ENCODE measurements at regions not wholly inside any gene's neighbourhood (a gene's known extent, or its start where the extent isn't known, plus 50 kb on each side); places are given as distances from the start of the nearest gene placed in this dataset.

DNA sequence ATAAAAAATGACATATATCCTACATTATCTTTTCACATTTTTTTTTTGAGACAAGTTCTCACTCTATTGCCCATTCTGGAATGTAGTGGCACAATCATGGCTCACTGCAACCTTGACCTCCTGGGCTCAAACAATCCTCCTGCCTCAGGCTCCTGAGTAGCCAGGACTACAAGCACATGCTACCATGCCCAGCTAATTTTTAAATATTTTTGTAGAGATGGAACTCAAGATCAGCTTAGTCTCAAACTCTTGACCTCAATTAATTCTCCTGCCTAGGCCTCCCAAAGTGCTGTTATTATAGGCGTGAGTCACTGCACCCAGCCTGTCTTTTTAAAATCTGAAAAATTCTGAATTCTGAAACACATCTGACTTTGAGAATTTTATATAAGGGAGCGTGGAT lies 241.9 kb upstream of the DCN start:
- H3K4me3 ChIP-seq (ENCODE audit: low read length), result no peak overlapping the region
- DNase-seq (ENCODE audit: low read depth), result no peak
- TF ChIP-seq, protein P1, sequence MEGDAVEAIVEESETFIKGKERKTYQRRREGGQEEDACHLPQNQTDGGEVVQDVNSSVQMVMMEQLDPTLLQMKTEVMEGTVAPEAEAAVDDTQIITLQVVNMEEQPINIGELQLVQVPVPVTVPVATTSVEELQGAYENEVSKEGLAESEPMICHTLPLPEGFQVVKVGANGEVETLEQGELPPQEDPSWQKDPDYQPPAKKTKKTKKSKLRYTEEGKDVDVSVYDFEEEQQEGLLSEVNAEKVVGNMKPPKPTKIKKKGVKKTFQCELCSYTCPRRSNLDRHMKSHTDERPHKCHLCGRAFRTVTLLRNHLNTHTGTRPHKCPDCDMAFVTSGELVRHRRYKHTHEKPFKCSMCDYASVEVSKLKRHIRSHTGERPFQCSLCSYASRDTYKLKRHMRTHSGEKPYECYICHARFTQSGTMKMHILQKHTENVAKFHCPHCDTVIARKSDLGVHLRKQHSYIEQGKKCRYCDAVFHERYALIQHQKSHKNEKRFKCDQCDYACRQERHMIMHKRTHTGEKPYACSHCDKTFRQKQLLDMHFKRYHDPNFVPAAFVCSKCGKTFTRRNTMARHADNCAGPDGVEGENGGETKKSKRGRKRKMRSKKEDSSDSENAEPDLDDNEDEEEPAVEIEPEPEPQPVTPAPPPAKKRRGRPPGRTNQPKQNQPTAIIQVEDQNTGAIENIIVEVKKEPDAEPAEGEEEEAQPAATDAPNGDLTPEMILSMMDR (conservative IDR thresholded peaks at IDR 0.05; ENCODE audit: low read length), result no peak

DNA sequence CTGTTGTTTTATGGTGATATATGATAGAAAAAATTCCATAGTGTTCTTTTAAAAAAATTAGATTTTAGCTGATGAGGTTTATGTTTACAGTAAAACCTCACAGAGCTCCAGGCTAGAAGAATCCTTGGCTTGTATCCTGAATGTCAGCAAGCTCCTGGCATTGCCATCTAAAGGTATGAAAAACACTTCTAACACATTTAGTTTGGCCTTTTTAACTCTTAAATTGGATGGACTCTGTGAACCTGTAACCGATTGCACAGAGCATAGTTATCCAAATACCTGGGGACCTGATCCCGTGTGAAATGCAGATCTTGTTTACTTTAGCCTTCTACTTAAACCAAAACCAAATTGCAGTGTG lies 241.1 kb upstream of the DCN start:
- DNase-seq (ENCODE audit: low read depth), result no peak
- no peak overlapping the region for H3K4me3 ChIP-seq (ENCODE audit: low read length)
- TF ChIP-seq, protein P1 (conservative IDR thresholded peaks at IDR 0.05; ENCODE audit: low read length), result no peak

DNA sequence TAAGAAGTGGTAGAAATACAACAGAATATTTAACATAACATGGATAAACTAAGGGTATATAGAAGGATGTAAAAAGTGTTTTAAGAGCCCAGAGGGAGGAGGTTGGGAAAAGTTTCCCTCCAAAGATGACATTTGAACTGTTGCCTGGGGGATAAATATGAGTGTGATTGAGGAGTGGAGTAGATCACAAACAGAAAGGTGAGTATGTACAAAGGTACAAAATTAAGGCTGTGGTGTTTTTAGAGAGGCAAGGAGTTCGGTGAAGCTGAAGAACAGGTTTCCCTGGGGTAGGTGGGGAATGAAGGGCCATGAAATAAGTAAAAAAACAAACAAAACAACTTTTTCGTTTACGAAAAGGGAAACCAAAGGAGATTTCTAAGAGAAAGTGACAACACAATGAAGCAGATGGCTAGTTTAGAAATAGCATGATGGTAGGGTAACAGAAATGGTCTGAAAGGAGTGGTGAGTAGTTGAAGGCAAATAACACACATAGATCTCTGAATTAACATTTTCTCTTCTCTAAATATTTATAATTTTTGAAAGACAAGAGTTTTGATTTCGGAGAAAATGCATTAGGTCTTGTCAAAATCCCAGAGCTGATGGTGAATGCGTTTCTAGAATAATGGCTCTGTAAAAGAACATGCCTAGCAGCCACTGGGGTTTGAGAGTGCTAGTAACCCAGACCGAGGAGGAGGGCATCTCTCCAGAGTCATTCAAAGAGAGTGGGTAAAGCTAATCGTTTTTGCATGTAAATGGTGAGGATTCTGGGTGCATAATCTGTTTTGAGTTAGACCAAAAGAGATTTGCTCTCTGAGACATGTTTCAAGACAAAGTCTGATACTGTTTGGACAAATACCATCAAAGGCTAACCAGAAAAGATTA lies 240.4 kb upstream of the DCN start:
- DNase-seq (ENCODE audit: low read depth), result no peak
- no peak overlapping the region for H3K4me3 ChIP-seq (ENCODE audit: low read length)
- TF ChIP-seq, protein P1 (conservative IDR thresholded peaks at IDR 0.05; ENCODE audit: low read length), result no peak

DNA sequence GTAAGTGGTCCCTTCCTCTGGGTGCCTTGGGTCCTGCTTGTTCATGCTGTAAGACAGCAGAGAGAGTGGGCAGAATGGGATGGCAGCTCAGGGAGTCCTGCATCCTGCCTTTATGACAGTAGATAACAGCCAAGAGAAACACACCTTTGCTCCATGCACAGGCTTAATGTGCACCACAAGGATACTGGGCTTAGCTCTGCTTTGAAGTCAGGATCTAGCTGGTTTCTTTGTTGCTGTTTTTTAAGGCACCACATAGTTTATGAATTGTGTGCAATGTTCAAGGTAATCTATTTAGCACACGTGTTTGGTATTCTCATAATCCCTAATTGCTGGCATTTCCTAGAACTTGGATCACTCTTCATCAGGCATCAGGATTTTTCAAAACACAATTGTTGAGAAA lies 239.5 kb upstream of the DCN start:
- no peak overlapping the region for H3K4me3 ChIP-seq (ENCODE audit: low read length)
- TF ChIP-seq, protein P1 (conservative IDR thresholded peaks at IDR 0.05; ENCODE audit: low read length), result no peak
- DNase-seq (ENCODE audit: low read depth), result no peak

DNA sequence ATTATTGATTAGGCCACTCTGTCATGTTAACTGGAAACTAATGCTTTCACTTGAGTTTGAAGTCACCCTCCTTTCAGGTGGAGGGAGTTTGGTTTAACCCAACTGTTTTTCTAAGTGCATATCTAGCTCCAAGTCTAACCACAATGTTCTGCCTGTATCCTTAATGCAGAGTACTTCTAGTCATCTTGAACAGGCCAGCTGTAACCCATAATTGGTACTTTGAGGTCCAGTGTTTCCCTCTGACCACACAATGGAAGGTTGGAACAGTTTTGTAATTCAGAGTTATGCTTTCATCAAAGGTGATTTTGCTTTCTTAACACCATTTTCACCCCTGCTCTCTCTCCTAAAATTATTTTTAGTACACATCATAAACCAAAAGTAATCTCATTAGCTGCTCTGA lies 237.2 kb upstream of the DCN start:
- DNase-seq (ENCODE audit: low read depth), result no peak
- H3K4me3 ChIP-seq (ENCODE audit: low read length), result no peak overlapping the region

DNA sequence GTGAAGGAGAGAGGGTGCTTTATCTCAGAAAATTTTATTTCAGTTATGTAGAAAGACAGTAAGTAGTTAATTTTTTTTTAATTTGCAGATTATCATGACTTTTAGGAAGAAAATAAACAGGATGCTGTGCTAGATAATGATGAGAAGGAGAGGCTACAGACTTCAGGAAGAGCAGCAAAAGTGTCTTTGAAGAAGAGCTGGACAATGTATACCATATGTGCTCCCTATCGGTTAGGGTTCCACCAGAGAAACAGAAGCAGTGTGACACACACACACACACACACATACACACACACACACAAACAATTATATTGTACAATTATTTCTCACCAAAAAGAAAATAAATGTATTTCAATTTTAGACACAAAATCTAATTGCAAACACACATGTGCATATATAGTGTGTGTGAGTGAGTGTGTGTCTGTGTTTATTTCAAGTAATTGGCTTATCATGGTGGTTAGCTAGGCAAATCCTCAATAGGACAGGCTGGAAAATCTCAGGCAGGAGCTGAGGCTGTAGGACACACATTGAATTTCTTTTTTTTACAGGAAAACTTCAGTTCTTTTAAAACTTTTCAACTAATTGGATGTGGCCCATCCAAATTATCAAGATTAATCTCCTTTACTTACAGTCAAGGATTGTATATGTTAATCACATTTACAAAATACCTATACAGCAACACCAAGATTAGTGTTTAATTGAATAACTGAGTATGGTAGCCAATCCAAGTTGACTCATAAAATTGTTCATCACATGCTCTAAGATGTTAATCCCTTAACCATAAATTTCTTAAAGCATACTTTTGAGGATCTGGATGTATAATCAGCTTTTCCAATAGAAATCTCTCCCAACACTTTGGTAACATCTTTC lies 235.8 kb upstream of the DCN start:
- TF ChIP-seq, protein P1 (conservative IDR thresholded peaks at IDR 0.05; ENCODE audit: low read length), result no peak
- H3K4me3 ChIP-seq (ENCODE audit: low read length), result no peak overlapping the region
- no peak for DNase-seq (ENCODE audit: low read depth)

More for the DNA sequence above, 237.2 kb upstream of the DCN start:
- TF ChIP-seq, protein P1 (conservative IDR thresholded peaks at IDR 0.05; ENCODE audit: low read length), result no peak

Data from AG10803 (cell line).